NB4 (cell line): ENCODE measurements at regions not wholly inside any gene's neighbourhood (a gene's known extent, or its start where the extent isn't known, plus 50 kb on each side); places are given as distances from the start of the nearest gene placed in this dataset.

Source experiments
- DNase-seq: peaks from one replicate; pipeline ENCODE4 v3.0.0; 2010; ENCODE audit warnings: low read depth
- H3K4me3 ChIP-seq: one replicate; pipeline ENCODE4 v1.5.1; 2011; ENCODE audit warnings: mild to moderate bottlenecking, low read depth, low read length, moderate library complexity
- MAX ChIP-seq: IDR thresholded peaks from 2 replicates; pipeline ENCODE4 v1.6.1; 2011; ENCODE audit warnings: low read depth, low read length
- MYC ChIP-seq: IDR thresholded peaks from 2 replicates; pipeline ENCODE4 v1.6.1; 2011; ENCODE audit warnings: low read depth, low read length
- POLR2A ChIP-seq: IDR thresholded peaks from 2 replicates; pipeline ENCODE4 v1.6.1; 2011; ENCODE audit warnings: mild to moderate bottlenecking; ENCODE audit not compliant: insufficient read length; ENCODE audit errors: extremely low read depth
- TF ChIP-seq, protein P1 (sequence below): IDR thresholded peaks from one replicate; pipeline ENCODE4 v1.5.1; 2012; ENCODE audit warnings: low read depth, low read length

DNA sequence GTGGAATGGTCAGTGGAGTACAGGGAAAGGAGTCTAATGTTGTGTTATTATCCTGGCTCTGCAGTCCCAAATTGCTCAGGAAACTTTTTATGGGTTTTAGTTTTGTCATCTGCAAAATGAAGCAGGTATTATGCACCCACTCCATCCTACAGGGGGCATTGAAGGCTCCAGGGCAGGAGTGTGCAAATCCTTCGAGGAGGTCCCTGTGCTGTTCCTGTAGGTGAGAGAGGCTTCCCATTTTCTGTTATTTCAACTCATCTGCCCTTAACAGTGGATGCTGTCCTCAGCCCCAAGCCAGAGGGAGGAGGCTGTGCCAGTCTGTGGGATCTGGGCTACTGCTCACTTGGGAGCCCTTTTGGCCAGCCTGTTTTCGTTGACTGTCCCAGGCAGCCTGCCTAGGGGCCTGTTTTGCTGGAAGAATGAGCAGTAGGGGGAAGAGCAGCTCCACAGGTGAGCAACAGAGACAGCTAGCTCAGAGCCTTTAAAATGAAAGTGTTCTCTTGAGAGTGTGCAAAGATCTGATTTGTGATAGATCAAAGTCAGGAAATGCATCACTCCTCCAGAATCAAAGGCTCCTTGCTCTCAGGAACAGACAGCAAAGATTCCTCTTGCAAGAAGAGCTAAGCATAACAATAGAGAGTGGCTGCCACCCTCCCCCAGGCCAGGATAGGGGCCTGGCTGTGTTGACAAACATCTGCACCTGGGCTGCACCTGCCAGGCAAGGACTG lies 317.6 kb upstream of the PROX1 start:
- no peak overlapping the region for H3K4me3 ChIP-seq
- no peak for DNase-seq
- TF ChIP-seq, protein P1, sequence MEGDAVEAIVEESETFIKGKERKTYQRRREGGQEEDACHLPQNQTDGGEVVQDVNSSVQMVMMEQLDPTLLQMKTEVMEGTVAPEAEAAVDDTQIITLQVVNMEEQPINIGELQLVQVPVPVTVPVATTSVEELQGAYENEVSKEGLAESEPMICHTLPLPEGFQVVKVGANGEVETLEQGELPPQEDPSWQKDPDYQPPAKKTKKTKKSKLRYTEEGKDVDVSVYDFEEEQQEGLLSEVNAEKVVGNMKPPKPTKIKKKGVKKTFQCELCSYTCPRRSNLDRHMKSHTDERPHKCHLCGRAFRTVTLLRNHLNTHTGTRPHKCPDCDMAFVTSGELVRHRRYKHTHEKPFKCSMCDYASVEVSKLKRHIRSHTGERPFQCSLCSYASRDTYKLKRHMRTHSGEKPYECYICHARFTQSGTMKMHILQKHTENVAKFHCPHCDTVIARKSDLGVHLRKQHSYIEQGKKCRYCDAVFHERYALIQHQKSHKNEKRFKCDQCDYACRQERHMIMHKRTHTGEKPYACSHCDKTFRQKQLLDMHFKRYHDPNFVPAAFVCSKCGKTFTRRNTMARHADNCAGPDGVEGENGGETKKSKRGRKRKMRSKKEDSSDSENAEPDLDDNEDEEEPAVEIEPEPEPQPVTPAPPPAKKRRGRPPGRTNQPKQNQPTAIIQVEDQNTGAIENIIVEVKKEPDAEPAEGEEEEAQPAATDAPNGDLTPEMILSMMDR: no peak
- TF ChIP-seq POLR2A (no peak), MYC (no peak), MAX (no peak)

DNA sequence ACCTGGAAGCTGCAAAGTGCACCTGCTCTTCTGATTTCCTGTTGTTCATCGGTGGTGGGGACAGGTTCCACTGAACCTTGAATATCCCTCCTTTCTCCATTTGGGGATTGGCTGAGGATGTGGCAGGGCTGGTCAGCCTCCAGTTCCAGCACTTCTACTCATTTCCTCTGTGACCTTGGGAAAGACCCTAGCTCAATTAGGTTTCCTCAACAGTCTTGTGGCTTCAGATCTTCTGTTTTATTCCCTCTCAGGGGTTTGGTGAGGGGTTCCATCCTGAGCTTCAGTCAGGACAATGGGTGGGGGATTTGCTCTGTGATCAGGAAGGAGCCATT lies 317.1 kb upstream of the PROX1 start:
- no peak overlapping the region for H3K4me3 ChIP-seq
- TF ChIP-seq POLR2A (no peak), MYC (no peak), MAX (no peak)
- TF ChIP-seq, protein P1: no peak
- no peak for DNase-seq

DNA sequence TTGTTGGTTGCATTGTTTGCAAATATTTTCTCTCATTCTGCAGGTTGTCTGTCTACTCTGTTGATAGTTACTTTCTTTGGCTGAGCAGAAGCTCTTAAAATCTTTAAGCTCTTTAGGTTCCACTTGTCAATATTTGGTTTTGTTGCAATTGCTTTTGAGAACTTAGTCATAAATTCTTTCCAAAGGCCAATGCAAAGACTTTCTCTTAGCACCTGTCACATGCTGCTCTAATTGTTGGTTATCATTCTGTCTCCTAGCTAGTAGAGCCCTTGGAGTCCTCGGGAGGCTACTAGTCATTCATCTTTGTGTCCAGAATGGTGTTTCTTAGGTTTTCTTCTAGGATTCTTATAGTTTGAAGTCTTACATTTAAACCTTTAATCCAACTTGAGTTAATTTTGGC lies 312.7 kb upstream of the PROX1 start:
- no peak for DNase-seq
- no peak overlapping the region for H3K4me3 ChIP-seq
- TF ChIP-seq, protein P1: no peak
- no peak for TF ChIP-seq MYC
- TF ChIP-seq MAX: no peak
- TF ChIP-seq POLR2A: no peak

GRCh38 chr1:213676736-213677135 lies 311.0 kb upstream of the PROX1 start:
- DNase-seq: no peak

GRCh38 chr1:213678348-213678747 lies 309.4 kb upstream of the PROX1 start:
- DNase-seq: no peak
- TF ChIP-seq MAX: no peak
- TF ChIP-seq POLR2A: no peak
- TF ChIP-seq MYC: no peak
- TF ChIP-seq, protein P1: no peak
- no peak overlapping the region for H3K4me3 ChIP-seq

More at GRCh38 chr1:213676736-213677135, 311.0 kb upstream of the PROX1 start:
- no peak for TF ChIP-seq MYC
- no peak for TF ChIP-seq MAX
- TF ChIP-seq POLR2A: no peak
- TF ChIP-seq, protein P1: no peak
- H3K4me3 ChIP-seq: no peak overlapping the region
